WTC11 (cell line): ENCODE measurements at regions not wholly inside any gene's neighbourhood (a gene's known extent, or its start where the extent isn't known, plus 50 kb on each side); places are given as distances from the start of the nearest gene placed in this dataset.

Source experiments
- ATAC-seq: fragments of 200-7000 bp; cut with Tn5 transposase; 2 replicates; pipeline ENCODE4 v1.10.0; 2021; ENCODE audit warnings: mild to moderate bottlenecking, moderate library complexity
- CTCF ChIA-PET: fragments of 300-600 bp; sonication (Branson Sonifier 250); formaldehyde crosslinking; loops from one replicate; lab custom pipeline; 2021; ENCODE audit warnings: antibody characterized with exemption; lab: Charles Lee
- POLR2A ChIA-PET: fragments of 350-600 bp; sonication (Branson Sonifier 250); formaldehyde crosslinking; loops from one replicate; lab custom pipeline; 2021; ENCODE audit warnings: antibody characterized with exemption; lab: Charles Lee
- DNase-seq: peaks from one replicate; pipeline ENCODE4 v3.0.0; 2021; ENCODE audit warnings: low spot score
- H3K27ac Mint-ChIP-seq: 2 replicates; pipeline ENCODE4 v1.8.0; 2021; ENCODE audit warnings: mixed read lengths
- H3K27me3 Mint-ChIP-seq: 2 replicates; pipeline ENCODE4 v1.8.0; 2021; ENCODE audit warnings: low read depth, mild to moderate bottlenecking, moderate library complexity, mixed read lengths
- H3K36me3 Mint-ChIP-seq: 2 replicates; pipeline ENCODE4 v1.8.0; 2021; ENCODE audit warnings: mixed read lengths
- H3K4me1 Mint-ChIP-seq: 2 replicates; pipeline ENCODE4 v1.8.0; 2022; ENCODE audit warnings: mixed read lengths
- H3K4me3 Mint-ChIP-seq: 2 replicates; pipeline ENCODE4 v1.8.0; 2021; ENCODE audit warnings: mild to moderate bottlenecking, moderate library complexity, mixed read lengths
- H3K9me3 Mint-ChIP-seq: 2 replicates; pipeline ENCODE4 v1.8.0; 2021; ENCODE audit warnings: mixed read lengths
- ATF2 ChIP-seq: sonication (generic); formaldehyde crosslinking; IDR thresholded peaks from 2 replicates; pipeline ENCODE4 v1.8.1; 2022; ENCODE audit warnings: low read depth, missing genetic modification reagents, borderline replicate concordance
- CBFB ChIP-seq: sonication (generic); formaldehyde crosslinking; IDR thresholded peaks from 2 replicates; pipeline ENCODE4 v1.8.1; 2022; ENCODE audit warnings: mild to moderate bottlenecking, low read depth, missing genetic modification reagents
- E2F1 ChIP-seq: sonication (generic); formaldehyde crosslinking; IDR thresholded peaks from 2 replicates; pipeline ENCODE4 v1.8.0; 2022; ENCODE audit warnings: mild to moderate bottlenecking, missing genetic modification reagents
- E2F4 ChIP-seq: sonication (generic); formaldehyde crosslinking; IDR thresholded peaks from 2 replicates; pipeline ENCODE4 v1.8.1; 2022; ENCODE audit warnings: low read depth, mild to moderate bottlenecking, moderate library complexity, missing genetic modification reagents, borderline replicate concordance
- ELF4 ChIP-seq: sonication (generic); formaldehyde crosslinking; IDR thresholded peaks from 2 replicates; pipeline ENCODE4 v1.8.1; 2022; ENCODE audit warnings: low read depth, mild to moderate bottlenecking, moderate library complexity, missing genetic modification reagents
- ESRRA ChIP-seq: sonication (generic); formaldehyde crosslinking; IDR thresholded peaks from 2 replicates; pipeline ENCODE4 v1.8.1; 2022; ENCODE audit warnings: mild to moderate bottlenecking, missing genetic modification reagents, borderline replicate concordance
- FOXJ3 ChIP-seq: sonication (generic); formaldehyde crosslinking; IDR thresholded peaks from 2 replicates; pipeline ENCODE4 v1.9.0; 2021; ENCODE audit warnings: missing genetic modification reagents, mild to moderate bottlenecking, borderline replicate concordance
- HMGA2 ChIP-seq: fragments of 250-450 bp; sonication (Bioruptor Pico); IDR thresholded peaks from 2 replicates; pipeline ENCODE4 v1.4.0; 2021; ENCODE audit warnings: mild to moderate bottlenecking, moderate library complexity
- HMGXB4 ChIP-seq: sonication (generic); formaldehyde crosslinking; IDR thresholded peaks from 2 replicates; pipeline ENCODE4 v1.8.1; 2023; ENCODE audit warnings: mild to moderate bottlenecking, moderate library complexity, missing genetic modification reagents
- KAT7 ChIP-seq: sonication (generic); formaldehyde crosslinking; IDR thresholded peaks from 2 replicates; pipeline ENCODE4 v1.8.1; 2023; ENCODE audit warnings: missing genetic modification reagents, mild to moderate bottlenecking, borderline replicate concordance
- NFATC4 ChIP-seq: fragments of 250-450 bp; sonication (Bioruptor Pico); IDR thresholded peaks from 2 replicates; pipeline ENCODE4 v1.9.0; 2021; ENCODE audit warnings: mild to moderate bottlenecking
- PRDM15 ChIP-seq: sonication (generic); formaldehyde crosslinking; IDR thresholded peaks from 2 replicates; pipeline ENCODE4 v1.8.0; 2022; ENCODE audit warnings: missing genetic modification reagents
- PREB ChIP-seq: sonication (generic); formaldehyde crosslinking; IDR thresholded peaks from 2 replicates; pipeline ENCODE4 v1.8.1; 2022; ENCODE audit warnings: mild to moderate bottlenecking, missing genetic modification reagents, moderate library complexity, borderline replicate concordance
- STAT6 ChIP-seq: sonication (generic); formaldehyde crosslinking; conservative IDR thresholded peaks from 2 replicates; pipeline ENCODE4 v1.8.1; 2023; ENCODE audit warnings: mild to moderate bottlenecking, low read depth, missing genetic modification reagents, moderate library complexity
- TEAD4 ChIP-seq: sonication (generic); formaldehyde crosslinking; IDR thresholded peaks from 2 replicates; pipeline ENCODE4 v1.8.0; 2022; ENCODE audit warnings: mild to moderate bottlenecking, missing genetic modification reagents
- USF1 ChIP-seq: sonication (generic); formaldehyde crosslinking; IDR thresholded peaks from 2 replicates; pipeline ENCODE4 v1.8.0; 2022; ENCODE audit warnings: mild to moderate bottlenecking, missing genetic modification reagents
- ZNF138 ChIP-seq: sonication (generic); formaldehyde crosslinking; conservative IDR thresholded peaks from 2 replicates; pipeline ENCODE4 v1.8.1; 2022; ENCODE audit warnings: mild to moderate bottlenecking, moderate library complexity, missing genetic modification reagents
- ZNF281 ChIP-seq: sonication (generic); formaldehyde crosslinking; IDR thresholded peaks from 2 replicates; pipeline ENCODE4 v1.8.0; 2023; ENCODE audit warnings: mild to moderate bottlenecking, missing genetic modification reagents
- ZNF396 ChIP-seq: fragments of 250-450 bp; sonication (Bioruptor Pico); IDR thresholded peaks from 2 replicates; pipeline ENCODE4 v1.8.0; 2021; ENCODE audit warnings: mild to moderate bottlenecking, moderate library complexity, borderline replicate concordance

GRCh38 chr2:53167227-53167626 lies 600.4 kb upstream of the CHAC2 start:
- peaks cover 12% of the 10 kb centered on the region for H3K9me3 Mint-ChIP-seq
- H3K27me3 Mint-ChIP-seq = no peaks in the 10 kb centered on the region
- no peak overlapping the region for H3K27ac Mint-ChIP-seq
- H3K4me1 Mint-ChIP-seq = no peaks in the 10 kb centered on the region
- TF ChIP-seq USF1 (CRISPR knock-in tag) (no peak), ZNF281 (no peak), NFATC4 (CRISPR knock-in tag) (no peak), PREB (CRISPR knock-in tag) (no peak), E2F1 (CRISPR knock-in tag) (no peak), STAT6 (no peak), TEAD4 (no peak), HMGXB4 (CRISPR knock-in tag) (no peak), ZNF138 (CRISPR knock-in tag) (no peak), ZNF396 (CRISPR knock-in tag) (no peak), E2F4 (CRISPR knock-in tag) (no peak), HMGA2 (no peak), ATF2 (CRISPR knock-in tag) (no peak), CBFB (no peak), KAT7 (CRISPR knock-in tag) (no peak), PRDM15 (no peak), ESRRA (CRISPR knock-in tag) (no peak), ELF4 (CRISPR knock-in tag) (no peak), FOXJ3 (CRISPR knock-in tag) (no peak)
- no peak for ATAC-seq
- no peak for DNase-seq
- peaks cover 8% of the 10 kb centered on the region for H3K36me3 Mint-ChIP-seq
- no peak overlapping the region for H3K4me3 Mint-ChIP-seq
- ChIA-PET CTCF (no interaction called here), POLR2A (no interaction called here)
